Thoracic aorta (tissue), 2 donors: ENCODE measurements at regions not wholly inside any gene's neighbourhood (a gene's known extent, or its start where the extent isn't known, plus 50 kb on each side); places are given as distances from the start of the nearest gene placed in this dataset.

ENCODE experiments used
- ATAC-seq: fragments of 150-250 bp; one replicate; pipeline ENCODE4 v1.8.0; 2017; ENCODE audit warnings: low read depth; ENCODE audit not compliant: insufficient number of reproducible peaks, low FRiP score
- DNase-seq: peaks from one replicate; pipeline ENCODE4 v3.0.0-alpha.2; 2020; ENCODE audit warnings: low spot score
- H3K27ac ChIP-seq, 2 donors: fragments of 200-600 bp; sonication (generic); 1 replicate in 1 of 2; 2 replicates in 1 of 2; pipeline ENCODE4 v1.5.1; 2016; ENCODE audit warnings: mild to moderate bottlenecking in 2 of 2, moderate library complexity in 2 of 2
- H3K27me3 ChIP-seq: fragments of 200-600 bp; sonication (generic); replicated peaks from 2 replicates; pipeline ENCODE4 v1.6.0; 2016; ENCODE audit warnings: mild to moderate bottlenecking; ENCODE audit not compliant: insufficient read depth
- H3K36me3 ChIP-seq: fragments of 200-600 bp; sonication (generic); one replicate; pipeline ENCODE4 v1.5.1; 2016
- H3K4me1 ChIP-seq, 2 donors: fragments of 200-600 bp; sonication (generic); 1 replicate in 1 of 2; 2 replicates in 1 of 2; pipeline versions ENCODE4 v1.5.1 to v1.6.0; 2016; ENCODE audit warnings: low read depth in 2 of 2, mild to moderate bottlenecking in 1 of 2; ENCODE audit not compliant: control insufficient read depth in 1 of 2
- H3K4me3 ChIP-seq: fragments of 200-600 bp; sonication (generic); 2 replicates; pipeline ENCODE4 v1.5.1; 2016; ENCODE audit warnings: mild to moderate bottlenecking
- H3K9me3 ChIP-seq: fragments of 200-600 bp; sonication (generic); 2 replicates; pipeline ENCODE4 v1.5.1; 2016
- CTCF ChIP-seq: fragments of 200-600 bp; sonication (generic); IDR thresholded peaks from one replicate; pipeline ENCODE4 v1.5.1; 2019; ENCODE audit warnings: antibody characterized with exemption

- Histone ChIP-seq H3K27ac (no peak overlapping the region), H3K36me3 (no peaks in the 10 kb centered on the region), H3K9me3 (no peaks in the 10 kb centered on the region), H3K4me3 (no peak overlapping the region), H3K4me1 (no peaks in the 10 kb centered on the region), H3K27me3 (no peaks in the 10 kb centered on the region)
- DNase-seq (no peak), ATAC-seq (no peak)
- no peak for TF ChIP-seq CTCF
These were observed 931.1 kb downstream of the PLA2G4A start for GRCh38 chr1:187759825-187760333.

- no peak overlapping the region for H3K4me3 ChIP-seq
- H3K27ac ChIP-seq = no peak overlapping the region
- no peaks in the 10 kb centered on the region for H3K36me3 ChIP-seq
- ATAC-seq = no peak
- DNase-seq = no peak
- H3K27me3 ChIP-seq = no peaks in the 10 kb centered on the region
- no peaks in the 10 kb centered on the region for H3K9me3 ChIP-seq
- no peaks in the 10 kb centered on the region for H3K4me1 ChIP-seq
- no peak for TF ChIP-seq CTCF
These were observed 933.4 kb downstream of the PLA2G4A start for GRCh38 chr1:187762118-187762517.

GRCh38 chr1:187763465-187763864 is 934.7 kb downstream of the PLA2G4A start:
- Histone ChIP-seq H3K4me3 (no peak overlapping the region), H3K4me1 (no peaks in the 10 kb centered on the region), H3K27me3 (no peaks in the 10 kb centered on the region), H3K27ac (no peak overlapping the region), H3K36me3 (no peaks in the 10 kb centered on the region), H3K9me3 (no peaks in the 10 kb centered on the region)
- ATAC-seq = no peak
- DNase-seq = no peak
- TF ChIP-seq CTCF = no peak

GRCh38 chr1:187763976-187764375 is 935.2 kb downstream of the PLA2G4A start:
- ATAC-seq = no peak
- TF ChIP-seq CTCF = no peak

GRCh38 chr1:187771396-187771795 is 942.6 kb downstream of the PLA2G4A start:
- Histone ChIP-seq H3K27me3 (no peaks in the 10 kb centered on the region), H3K27ac (no peak overlapping the region), H3K4me1 (no peaks in the 10 kb centered on the region), H3K4me3 (no peak overlapping the region), H3K9me3 (no peaks in the 10 kb centered on the region), H3K36me3 (no peaks in the 10 kb centered on the region)
- DNase-seq = no peak
- no peak for TF ChIP-seq CTCF
- no peak for ATAC-seq

More at GRCh38 chr1:187763976-187764375, 935.2 kb downstream of the PLA2G4A start:
- Histone ChIP-seq H3K4me1 (no peaks in the 10 kb centered on the region), H3K9me3 (no peaks in the 10 kb centered on the region), H3K4me3 (no peak overlapping the region), H3K27ac (no peak overlapping the region), H3K27me3 (no peaks in the 10 kb centered on the region), H3K36me3 (no peaks in the 10 kb centered on the region)
- no peak for DNase-seq
